Karpas-422 (cell line): ENCODE measurements at regions not wholly inside any gene's neighbourhood (a gene's known extent, or its start where the extent isn't known, plus 50 kb on each side); places are given as distances from the start of the nearest gene placed in this dataset.

ENCODE experiments used
- DNase-seq: peaks from one replicate; pipeline ENCODE4 v3.0.0-alpha.2; 2015
- H2AFZ ChIP-seq: fragments of 200-600 bp; sonication (generic); 2 replicates; pipeline ENCODE4 v1.6.1; 2014; ENCODE audit warnings: antibody characterized with exemption, low read length, mixed read lengths
- H3K27ac ChIP-seq: fragments of 200-600 bp; sonication (generic); 2 replicates; pipeline ENCODE4 v1.5.1; 2014; ENCODE audit warnings: mild to moderate bottlenecking, low read length, moderate library complexity
- H3K27me3 ChIP-seq: fragments of 200-600 bp; sonication (generic); 2 replicates; pipeline ENCODE4 v1.6.1; 2014; ENCODE audit warnings: low read length, mixed read lengths
- H3K36me3 ChIP-seq: fragments of 200-600 bp; sonication (generic); 2 replicates; pipeline ENCODE4 v1.6.1; 2014; ENCODE audit warnings: low read length, mixed read lengths; ENCODE audit not compliant: insufficient read depth
- H3K4me1 ChIP-seq: fragments of 200-600 bp; sonication (generic); 2 replicates; pipeline ENCODE4 v1.6.1; 2014; ENCODE audit warnings: mild to moderate bottlenecking, low read length, mixed read lengths
- H3K4me2 ChIP-seq: fragments of 200-600 bp; sonication (generic); 2 replicates; pipeline ENCODE4 v1.6.1; 2014; ENCODE audit warnings: low read length, low read depth, mild to moderate bottlenecking; ENCODE audit not compliant: poor library complexity, severe bottlenecking
- H3K4me3 ChIP-seq: fragments of 200-600 bp; sonication (generic); 2 replicates; pipeline ENCODE4 v1.5.1; 2014; ENCODE audit warnings: mild to moderate bottlenecking, antibody characterized with exemption, low read length, mixed read lengths
- H3K79me2 ChIP-seq: fragments of 200-600 bp; sonication (generic); 2 replicates; pipeline ENCODE4 v1.6.1; 2014; ENCODE audit warnings: mild to moderate bottlenecking, low read length, mixed read lengths
- H3K9ac ChIP-seq: fragments of 200-600 bp; sonication (generic); 2 replicates; pipeline ENCODE4 v1.6.0; 2014; ENCODE audit warnings: low read length
- H3K9me2 ChIP-seq: fragments of 200-600 bp; sonication (generic), shearing (Covaris generic); replicated peaks from 2 replicates; pipeline ENCODE4 v1.6.0; 2014; ENCODE audit warnings: mild to moderate bottlenecking, low read length, moderate library complexity; ENCODE audit not compliant: insufficient read depth
- H3K9me3 ChIP-seq: fragments of 300-700, 200-600 bp; sonication (generic); 2 replicates; pipeline ENCODE4 v1.6.1; 2014; ENCODE audit warnings: low read length, mixed read lengths
- H4K20me1 ChIP-seq: fragments of 200-600 bp; sonication (generic); 2 replicates; pipeline ENCODE4 v1.6.1; 2014; ENCODE audit warnings: mild to moderate bottlenecking, antibody characterized with exemption, low read length, low read depth; ENCODE audit not compliant: insufficient read depth

DNA sequence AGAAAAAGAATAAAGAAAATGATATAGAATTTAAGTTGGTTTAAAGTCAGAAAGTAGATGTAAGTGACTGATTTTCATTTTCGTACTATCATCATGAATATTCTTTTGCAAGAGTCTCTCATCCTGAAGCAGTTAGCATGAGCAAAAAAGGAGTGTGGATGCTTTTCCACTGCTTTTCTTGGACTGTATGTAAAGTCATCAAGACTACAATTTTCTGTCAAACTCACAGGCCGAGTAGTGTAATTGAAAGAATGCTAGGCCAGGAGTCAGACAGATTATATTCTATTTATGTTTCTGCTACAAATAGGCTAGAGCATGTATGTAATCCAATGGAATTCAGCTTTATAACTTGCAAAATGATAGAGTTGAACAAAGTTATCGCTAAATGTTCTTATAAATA is 197.1 kb upstream of the SPOCK3 start:
- no peak for DNase-seq
- H3K36me3 ChIP-seq: no peaks in the 10 kb centered on the region
- H3K79me2 ChIP-seq: no peaks in the 10 kb centered on the region
- H3K9ac ChIP-seq: no peak overlapping the region
- H4K20me1 ChIP-seq: no peaks in the 10 kb centered on the region
- no peak overlapping the region for H3K4me3 ChIP-seq
- no peak overlapping the region for H3K4me2 ChIP-seq
- H3K27ac ChIP-seq: no peak overlapping the region
- H3K27me3 ChIP-seq: no peaks in the 10 kb centered on the region
- no peak overlapping the region for H2AFZ ChIP-seq
- H3K9me3 ChIP-seq: no peaks in the 10 kb centered on the region
- no peaks in the 10 kb centered on the region for H3K4me1 ChIP-seq
- H3K9me2 ChIP-seq: no peaks in the 10 kb centered on the region

DNA sequence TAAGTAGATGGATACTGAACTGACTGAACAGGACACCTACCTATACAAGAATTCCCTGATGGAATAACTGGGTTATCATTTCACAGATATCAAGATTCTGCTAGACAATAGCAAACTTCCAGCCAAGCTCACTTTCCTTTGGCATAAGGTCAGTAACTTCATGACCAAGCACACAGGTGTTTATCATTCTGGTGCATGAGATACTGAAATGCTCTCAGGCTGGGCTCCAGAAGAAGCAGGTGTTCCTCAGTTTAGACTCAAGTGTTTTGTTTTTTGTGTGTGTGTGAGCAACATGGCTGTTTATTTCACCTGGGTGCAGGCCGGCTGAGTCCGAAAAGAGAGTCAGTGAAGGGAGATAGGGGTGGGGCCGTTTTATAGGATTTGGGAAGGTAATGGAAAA is 201.5 kb upstream of the SPOCK3 start:
- H3K4me2 ChIP-seq: no peak overlapping the region
- no peaks in the 10 kb centered on the region for H3K4me1 ChIP-seq
- no peaks in the 10 kb centered on the region for H3K79me2 ChIP-seq
- no peak for DNase-seq
- H3K27ac ChIP-seq: no peak overlapping the region
- no peak overlapping the region for H2AFZ ChIP-seq
- no peaks in the 10 kb centered on the region for H3K27me3 ChIP-seq
- no peaks in the 10 kb centered on the region for H3K36me3 ChIP-seq
- no peaks in the 10 kb centered on the region for H3K9me3 ChIP-seq
- H3K4me3 ChIP-seq: no peak overlapping the region
- no peak overlapping the region for H3K9ac ChIP-seq
- H4K20me1 ChIP-seq: no peaks in the 10 kb centered on the region
- H3K9me2 ChIP-seq: no peaks in the 10 kb centered on the region

DNA sequence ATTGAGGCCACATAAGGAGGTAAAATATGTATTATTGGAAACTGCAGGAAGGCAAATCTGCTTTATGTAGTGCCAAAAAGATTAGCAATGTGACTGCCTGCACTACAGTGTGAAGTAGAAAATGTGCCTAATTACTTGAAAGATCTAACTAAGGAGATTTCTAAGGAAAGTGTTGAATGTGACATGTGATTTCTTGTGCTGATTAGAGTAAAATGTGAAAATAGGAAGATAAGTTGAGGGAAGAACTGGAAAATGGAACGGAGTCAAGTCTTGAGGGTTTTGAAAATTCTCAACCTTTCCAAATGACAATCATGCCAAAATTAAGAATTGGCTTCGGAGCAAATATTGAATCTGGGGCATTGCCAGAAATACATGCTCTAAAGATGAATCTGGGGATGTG is 209.5 kb upstream of the SPOCK3 start:
- H3K27me3 ChIP-seq: no peaks in the 10 kb centered on the region
- H3K36me3 ChIP-seq: no peaks in the 10 kb centered on the region
- no peak overlapping the region for H3K4me2 ChIP-seq
- no peak overlapping the region for H3K9ac ChIP-seq
- no peak for DNase-seq
- no peak overlapping the region for H2AFZ ChIP-seq
- no peaks in the 10 kb centered on the region for H3K79me2 ChIP-seq
- no peaks in the 10 kb centered on the region for H3K9me2 ChIP-seq
- H3K4me3 ChIP-seq: no peak overlapping the region
- H3K9me3 ChIP-seq: no peaks in the 10 kb centered on the region
- H3K27ac ChIP-seq: no peak overlapping the region
- H3K4me1 ChIP-seq: no peaks in the 10 kb centered on the region
- H4K20me1 ChIP-seq: no peaks in the 10 kb centered on the region

DNA sequence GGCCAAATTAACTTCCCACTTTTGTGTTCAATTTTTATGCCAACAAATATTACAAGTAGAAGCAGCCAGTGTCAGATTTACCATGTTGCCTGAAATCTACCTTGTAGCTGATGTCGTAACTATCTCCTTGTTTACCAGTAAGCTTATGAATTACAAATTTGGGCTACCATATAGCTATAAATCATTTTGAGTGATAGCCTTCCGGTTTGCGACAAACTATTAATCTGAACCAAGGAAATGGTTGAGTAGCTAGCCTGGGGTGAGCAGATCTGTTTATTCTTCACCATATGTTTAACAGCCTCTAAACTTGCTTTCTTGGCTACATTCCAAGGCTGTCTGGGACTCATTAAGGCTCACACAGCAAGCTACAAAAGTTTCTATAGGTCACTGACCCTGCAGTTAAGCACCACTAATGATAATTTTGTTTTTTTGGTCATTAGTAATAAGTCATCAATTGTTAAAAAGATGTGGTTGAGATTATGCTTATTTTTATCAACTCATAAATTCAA is 218.7 kb upstream of the SPOCK3 start:
- no peaks in the 10 kb centered on the region for H3K9me3 ChIP-seq
- H3K27me3 ChIP-seq: no peaks in the 10 kb centered on the region
- no peaks in the 10 kb centered on the region for H3K36me3 ChIP-seq
- no peak overlapping the region for H3K27ac ChIP-seq
- H3K79me2 ChIP-seq: no peaks in the 10 kb centered on the region
- H3K9me2 ChIP-seq: no peaks in the 10 kb centered on the region
- H3K9ac ChIP-seq: no peak overlapping the region
- H4K20me1 ChIP-seq: no peaks in the 10 kb centered on the region
- H2AFZ ChIP-seq: no peak overlapping the region
- no peak overlapping the region for H3K4me2 ChIP-seq
- H3K4me1 ChIP-seq: no peaks in the 10 kb centered on the region
- no peak for DNase-seq
- H3K4me3 ChIP-seq: no peak overlapping the region

DNA sequence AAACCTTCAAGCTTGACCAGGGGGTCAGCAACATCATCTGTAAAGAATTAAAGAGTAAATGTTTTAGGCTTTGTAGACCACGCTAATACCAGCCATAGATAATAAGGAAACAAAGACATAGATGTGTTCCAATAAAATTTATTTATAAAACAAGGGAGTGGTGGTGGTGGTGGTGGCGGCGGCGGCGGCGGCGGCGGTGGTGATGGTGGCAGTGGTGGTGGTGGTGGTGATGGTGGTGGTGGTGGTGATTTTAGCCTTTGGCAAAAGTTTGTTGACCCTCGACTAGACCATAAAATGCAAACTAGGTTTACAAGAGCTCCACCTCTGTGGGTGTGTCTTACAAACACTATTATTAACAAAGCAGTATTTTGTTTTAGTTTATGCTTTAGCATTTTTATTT is 222.3 kb upstream of the SPOCK3 start:
- H4K20me1 ChIP-seq: no peaks in the 10 kb centered on the region
- H3K9me3 ChIP-seq: no peaks in the 10 kb centered on the region
- no peaks in the 10 kb centered on the region for H3K4me1 ChIP-seq
- no peaks in the 10 kb centered on the region for H3K9me2 ChIP-seq
- no peak overlapping the region for H2AFZ ChIP-seq
- H3K4me3 ChIP-seq: no peak overlapping the region
- H3K27me3 ChIP-seq: no peaks in the 10 kb centered on the region
- no peak overlapping the region for H3K9ac ChIP-seq
- no peak overlapping the region for H3K4me2 ChIP-seq
- H3K36me3 ChIP-seq: no peaks in the 10 kb centered on the region
- H3K79me2 ChIP-seq: no peaks in the 10 kb centered on the region
- DNase-seq: no peak
- H3K27ac ChIP-seq: no peak overlapping the region

DNA sequence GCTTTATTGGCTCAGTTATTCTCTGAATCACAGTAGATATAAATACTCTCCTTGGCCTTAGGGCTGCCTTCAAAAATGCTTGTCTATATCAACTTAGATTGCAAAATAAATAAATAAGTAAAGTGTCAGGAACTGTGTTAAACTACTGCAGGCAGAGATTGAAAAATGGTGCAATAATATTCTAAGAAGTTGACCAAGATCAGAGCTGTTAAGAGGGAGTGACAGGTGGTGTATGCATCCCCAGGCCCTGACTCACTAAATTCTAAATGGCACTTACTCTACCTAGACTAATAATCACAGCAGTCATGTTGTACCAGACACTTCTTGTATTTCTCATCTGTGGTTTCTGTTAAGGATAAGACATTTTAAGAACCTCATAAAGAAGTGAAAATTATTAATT is 235.1 kb upstream of the SPOCK3 start:
- H3K27me3 ChIP-seq: no peaks in the 10 kb centered on the region

DNA sequence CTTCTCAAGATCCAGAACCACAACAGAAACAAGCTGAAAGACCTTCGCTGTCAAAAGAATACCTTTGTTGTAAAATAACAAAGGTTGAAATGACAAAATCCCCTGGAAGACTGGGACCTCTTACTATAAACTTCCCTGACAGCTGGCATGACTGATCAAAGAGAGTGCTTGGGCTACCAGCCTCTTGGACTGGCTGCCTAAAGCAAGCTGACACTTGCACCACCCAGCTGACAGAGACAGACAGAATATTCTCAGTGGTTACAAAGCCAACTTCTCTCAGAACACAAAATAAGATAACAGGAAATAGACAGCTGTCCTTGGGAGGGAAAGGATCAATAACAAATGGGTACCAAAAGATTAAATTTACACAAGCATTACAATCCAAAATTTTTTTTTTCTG is 241.7 kb upstream of the SPOCK3 start:
- no peaks in the 10 kb centered on the region for H3K36me3 ChIP-seq
- no peak for DNase-seq
- no peak overlapping the region for H3K9ac ChIP-seq
- H3K9me2 ChIP-seq: no peaks in the 10 kb centered on the region
- H3K27ac ChIP-seq: no peak overlapping the region
- H2AFZ ChIP-seq: no peak overlapping the region
- H3K4me3 ChIP-seq: no peak overlapping the region
- H3K9me3 ChIP-seq: no peaks in the 10 kb centered on the region
- H3K79me2 ChIP-seq: no peaks in the 10 kb centered on the region
- no peaks in the 10 kb centered on the region for H3K4me1 ChIP-seq
- no peak overlapping the region for H3K4me2 ChIP-seq
- H4K20me1 ChIP-seq: no peaks in the 10 kb centered on the region
- no peaks in the 10 kb centered on the region for H3K27me3 ChIP-seq

More for the DNA sequence above, 235.1 kb upstream of the SPOCK3 start:
- Histone ChIP-seq H3K79me2 (no peaks in the 10 kb centered on the region), H4K20me1 (no peaks in the 10 kb centered on the region), H3K36me3 (no peaks in the 10 kb centered on the region), H3K4me1 (no peaks in the 10 kb centered on the region), H3K9me3 (no peaks in the 10 kb centered on the region), H3K27ac (no peak overlapping the region), H3K9ac (no peak overlapping the region), H3K9me2 (no peaks in the 10 kb centered on the region), H3K4me3 (no peak overlapping the region), H3K4me2 (no peak overlapping the region), H2AFZ (no peak overlapping the region)
- DNase-seq: no peak

DNA sequence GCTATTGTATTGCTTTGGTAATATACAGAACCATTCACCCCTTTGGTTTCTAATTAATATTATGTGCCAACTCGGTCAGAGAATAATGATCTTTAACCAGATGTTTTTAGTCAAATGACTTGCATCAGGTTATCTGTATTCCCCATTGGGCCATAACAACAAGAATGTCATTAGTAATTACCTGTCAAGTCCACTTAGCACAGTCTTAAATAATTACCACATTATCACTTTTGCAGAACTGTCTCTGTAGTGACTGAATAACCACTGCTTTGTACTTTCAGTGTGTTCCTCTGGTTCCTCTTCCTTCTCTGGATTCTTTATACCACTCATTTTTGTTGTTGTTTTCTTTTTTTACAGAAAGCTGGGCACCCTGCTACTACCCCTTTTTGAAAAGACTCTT is 257.7 kb upstream of the SPOCK3 start:
- no peak overlapping the region for H2AFZ ChIP-seq
- H4K20me1 ChIP-seq: no peaks in the 10 kb centered on the region
- no peak overlapping the region for H3K4me3 ChIP-seq
- no peaks in the 10 kb centered on the region for H3K9me3 ChIP-seq
- H3K27ac ChIP-seq: no peak overlapping the region
- H3K4me1 ChIP-seq: no peaks in the 10 kb centered on the region
- no peak overlapping the region for H3K4me2 ChIP-seq
- no peaks in the 10 kb centered on the region for H3K79me2 ChIP-seq
- H3K9me2 ChIP-seq: no peaks in the 10 kb centered on the region
- H3K9ac ChIP-seq: no peak overlapping the region
- no peaks in the 10 kb centered on the region for H3K36me3 ChIP-seq
- H3K27me3 ChIP-seq: no peaks in the 10 kb centered on the region
- no peak for DNase-seq

DNA sequence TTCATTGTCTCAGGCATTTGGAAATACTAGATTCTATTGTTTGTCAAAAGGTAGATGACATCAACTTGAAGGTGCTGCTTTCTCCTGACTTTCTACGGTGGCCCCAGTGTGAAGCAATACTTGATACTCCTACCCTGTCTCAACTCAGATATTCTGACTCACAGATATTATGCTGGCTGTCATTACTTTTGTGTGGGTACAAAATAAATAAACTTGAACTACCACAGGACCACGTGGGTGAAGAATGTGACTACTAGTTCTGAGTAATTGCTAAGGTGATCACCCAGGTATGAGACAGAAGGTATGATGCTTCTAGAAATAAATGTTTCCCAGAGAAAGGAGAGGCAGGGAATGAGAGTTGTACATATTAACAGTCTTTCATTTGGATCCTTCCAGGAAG is 275.3 kb upstream of the SPOCK3 start:
- H3K27ac ChIP-seq: no peak overlapping the region
- H3K4me2 ChIP-seq: no peak overlapping the region
- no peak overlapping the region for H3K4me3 ChIP-seq
- no peak overlapping the region for H2AFZ ChIP-seq
- no peaks in the 10 kb centered on the region for H3K4me1 ChIP-seq
- no peaks in the 10 kb centered on the region for H3K79me2 ChIP-seq
- DNase-seq: no peak
- no peaks in the 10 kb centered on the region for H4K20me1 ChIP-seq
- no peak overlapping the region for H3K9ac ChIP-seq
- H3K9me2 ChIP-seq: no peaks in the 10 kb centered on the region
- H3K36me3 ChIP-seq: no peaks in the 10 kb centered on the region
- no peaks in the 10 kb centered on the region for H3K9me3 ChIP-seq
- H3K27me3 ChIP-seq: no peaks in the 10 kb centered on the region
